Esophagus muscularis mucosa (tissue), 4 donors: ENCODE measurements at regions not wholly inside any gene's neighbourhood (a gene's known extent, or its start where the extent isn't known, plus 50 kb on each side); places are given as distances from the start of the nearest gene placed in this dataset.

Source experiments
- DNase-seq: peaks from one replicate; pipeline ENCODE4 v3.0.0-alpha.2; 2017; ENCODE audit errors: extremely low spot score
- H3K27ac ChIP-seq, 4 donors: fragments of 200-600 bp; sonication (generic); replicated peaks in 1 of 4; 1 replicate in 3 of 4; 2 replicates in 1 of 4; pipeline ENCODE4 v1.5.1; 2016 to 2019; ENCODE audit warnings: mild to moderate bottlenecking in 1 of 4
- H3K27me3 ChIP-seq, 4 donors: fragments of 200-600 bp; sonication (generic); one replicate each; pipeline versions ENCODE4 v1.5.1 to v1.6.0; 2016 to 2019
- H3K36me3 ChIP-seq, 4 donors: fragments of 200-600 bp; sonication (generic); one replicate each; pipeline ENCODE4 v1.5.1; 2016 to 2019
- H3K4me1 ChIP-seq, 4 donors: fragments of 200-600 bp; sonication (generic); one replicate each; pipeline ENCODE4 v1.5.1; 2016 to 2019
- H3K4me3 ChIP-seq, 4 donors: fragments of 200-600 bp; sonication (generic); 1 replicate in 2 of 4; 2 replicates in 2 of 4; pipeline ENCODE4 v1.5.1; 2016 to 2019; ENCODE audit warnings: mild to moderate bottlenecking in 4 of 4, moderate library complexity in 1 of 4
- H3K9me3 ChIP-seq, 4 donors: fragments of 200-600 bp; sonication (generic); 1 replicate in 3 of 4; 2 replicates in 1 of 4; pipeline ENCODE4 v1.5.1; 2016 to 2019
- EP300 ChIP-seq: sonication (generic); formaldehyde crosslinking; IDR thresholded peaks from one replicate; pipeline ENCODE4 v1.6.1; 2017; ENCODE audit warnings: antibody characterized with exemption
- POLR2A ChIP-seq: fragments of 450-650 bp; IDR thresholded peaks from one replicate; pipeline ENCODE4 v1.6.1; 2017; ENCODE audit warnings: antibody characterized with exemption, moderate library complexity, mild to moderate bottlenecking, low read depth
- POLR2AphosphoS5 ChIP-seq, 2 donors: sonication (generic); formaldehyde crosslinking; IDR thresholded peaks; one replicate each; pipeline ENCODE4 v1.6.1; 2017; ENCODE audit warnings: antibody characterized with exemption in 2 of 2
- WGBS: methylation state at CpG from one replicate; pipeline ENCODE4 v1.1.5; 2018; 5-methylcytosine and 5-hydroxymethylcytosine counted together
- intact Hi-C: fragments of 100-400 bp; cut with DNase I; formaldehyde crosslinking; loops from one replicate; pipeline ENCODE4 v1.15.1; 2023
- TF ChIP-seq, protein P1 (sequence below), 3 experiments: fragments of 200-600 bp in 2 of 3; fragments of 450-650 bp in 1 of 3; sonication (generic) in 2 of 3; IDR thresholded peaks; one replicate each; pipeline ENCODE4 v1.5.1; 2017 to 2019; ENCODE audit warnings: antibody characterized with exemption in 3 of 3, mild to moderate bottlenecking in 2 of 3, moderate library complexity in 1 of 3

DNA sequence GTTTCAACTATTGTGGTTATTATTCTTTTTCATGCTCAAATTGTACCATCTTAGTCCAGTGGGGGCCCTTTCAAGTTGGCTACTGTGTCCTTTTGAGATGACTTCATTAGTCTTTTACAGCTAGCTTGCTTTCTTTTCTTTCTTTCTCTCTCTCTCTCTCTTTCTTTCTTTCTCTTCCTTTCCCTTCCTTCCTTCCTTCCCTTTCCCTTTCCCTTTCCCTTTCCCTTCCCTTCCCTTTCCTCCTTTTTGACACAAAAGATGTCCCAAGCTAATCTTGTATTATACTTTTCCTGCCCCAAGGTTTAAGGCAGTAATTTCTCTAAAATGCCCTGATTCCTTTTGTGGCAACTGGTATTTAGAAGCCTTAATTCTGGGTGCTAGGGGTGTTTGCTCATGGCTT is 213.0 kb upstream of the TBC1D5 start:
- Histone ChIP-seq H3K4me1 (no peaks in the 10 kb centered on the region), H3K27me3 (no peaks in the 10 kb centered on the region), H3K9me3 (no peaks in the 10 kb centered on the region), H3K27ac (no peak overlapping the region), H3K4me3 (no peak overlapping the region), H3K36me3 (no peaks in the 10 kb centered on the region)
- TF ChIP-seq POLR2AphosphoS5 (IDR thresholded peaks at IDR 0.05): no peak
- TF ChIP-seq EP300: no peak
- TF ChIP-seq POLR2A: no peak
- TF ChIP-seq, protein P1, sequence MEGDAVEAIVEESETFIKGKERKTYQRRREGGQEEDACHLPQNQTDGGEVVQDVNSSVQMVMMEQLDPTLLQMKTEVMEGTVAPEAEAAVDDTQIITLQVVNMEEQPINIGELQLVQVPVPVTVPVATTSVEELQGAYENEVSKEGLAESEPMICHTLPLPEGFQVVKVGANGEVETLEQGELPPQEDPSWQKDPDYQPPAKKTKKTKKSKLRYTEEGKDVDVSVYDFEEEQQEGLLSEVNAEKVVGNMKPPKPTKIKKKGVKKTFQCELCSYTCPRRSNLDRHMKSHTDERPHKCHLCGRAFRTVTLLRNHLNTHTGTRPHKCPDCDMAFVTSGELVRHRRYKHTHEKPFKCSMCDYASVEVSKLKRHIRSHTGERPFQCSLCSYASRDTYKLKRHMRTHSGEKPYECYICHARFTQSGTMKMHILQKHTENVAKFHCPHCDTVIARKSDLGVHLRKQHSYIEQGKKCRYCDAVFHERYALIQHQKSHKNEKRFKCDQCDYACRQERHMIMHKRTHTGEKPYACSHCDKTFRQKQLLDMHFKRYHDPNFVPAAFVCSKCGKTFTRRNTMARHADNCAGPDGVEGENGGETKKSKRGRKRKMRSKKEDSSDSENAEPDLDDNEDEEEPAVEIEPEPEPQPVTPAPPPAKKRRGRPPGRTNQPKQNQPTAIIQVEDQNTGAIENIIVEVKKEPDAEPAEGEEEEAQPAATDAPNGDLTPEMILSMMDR (IDR thresholded peaks at IDR 0.05): no peak
- intact Hi-C loops: no loop called here
- no peak for DNase-seq

DNA sequence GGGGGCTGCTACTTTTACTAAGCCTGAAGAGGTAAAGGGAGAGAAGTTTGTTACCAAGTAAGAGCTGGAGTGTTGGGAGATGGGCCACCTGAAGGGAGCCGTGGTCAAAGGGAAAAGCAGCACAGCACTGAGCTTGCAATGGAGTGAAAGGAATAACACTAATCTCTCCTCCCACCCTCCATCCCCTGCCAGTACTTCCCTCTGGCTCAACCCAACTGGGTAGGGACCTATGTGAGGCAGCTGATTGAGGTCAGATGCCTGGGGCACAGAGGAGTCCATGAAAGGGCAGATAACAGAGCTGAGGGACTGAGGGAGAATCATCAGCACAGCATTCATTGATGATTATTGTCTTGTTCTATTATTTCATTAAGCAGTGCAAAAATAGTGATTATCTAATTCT is 212.4 kb upstream of the TBC1D5 start:
- no peaks in the 10 kb centered on the region for H3K9me3 ChIP-seq
- TF ChIP-seq POLR2A (no peak), POLR2AphosphoS5 (IDR thresholded peaks at IDR 0.05) (no peak), EP300 (no peak)
- TF ChIP-seq, protein P1 (IDR thresholded peaks at IDR 0.05): no peak
- no peak overlapping the region for H3K27ac ChIP-seq
- no peaks in the 10 kb centered on the region for H3K36me3 ChIP-seq
- no peaks in the 10 kb centered on the region for H3K27me3 ChIP-seq
- 93% methylated on average over 1 of the region's 1 CpG for WGBS
- no peak overlapping the region for H3K4me3 ChIP-seq
- DNase-seq: no peak
- no peaks in the 10 kb centered on the region for H3K4me1 ChIP-seq
- intact Hi-C loops: no loop called here

DNA sequence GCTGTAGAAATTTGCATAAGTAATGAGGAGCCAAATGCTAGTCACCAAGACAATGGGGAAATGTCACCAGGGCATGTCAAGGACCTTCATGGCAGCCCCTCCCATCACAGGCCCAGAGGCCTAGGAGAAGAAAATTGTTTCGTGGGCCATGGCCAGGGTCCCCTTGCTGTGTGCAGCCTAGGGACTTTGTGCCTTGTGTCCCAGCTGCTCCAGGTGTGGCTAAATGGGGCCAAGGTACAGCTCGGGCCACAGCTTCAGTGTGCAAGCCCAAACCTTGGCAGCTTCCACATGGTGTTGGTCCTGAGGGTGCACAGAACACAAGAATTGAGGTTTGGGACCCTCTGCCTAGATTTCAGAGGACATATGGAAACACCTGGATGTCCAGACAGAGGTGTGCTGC is 208.8 kb upstream of the TBC1D5 start:
- 88% methylated on average over 1 of the region's 2 CpGs for WGBS
- no peaks in the 10 kb centered on the region for H3K36me3 ChIP-seq
- no peak overlapping the region for H3K4me3 ChIP-seq
- no peak overlapping the region for H3K27ac ChIP-seq
- TF ChIP-seq EP300 (no peak), POLR2AphosphoS5 (IDR thresholded peaks at IDR 0.05) (no peak), POLR2A (no peak)
- TF ChIP-seq, protein P1 (IDR thresholded peaks at IDR 0.05): no peak
- H3K4me1 ChIP-seq: no peaks in the 10 kb centered on the region
- no peak for DNase-seq
- H3K9me3 ChIP-seq: no peaks in the 10 kb centered on the region
- intact Hi-C loops: no loop called here
- H3K27me3 ChIP-seq: no peaks in the 10 kb centered on the region

DNA sequence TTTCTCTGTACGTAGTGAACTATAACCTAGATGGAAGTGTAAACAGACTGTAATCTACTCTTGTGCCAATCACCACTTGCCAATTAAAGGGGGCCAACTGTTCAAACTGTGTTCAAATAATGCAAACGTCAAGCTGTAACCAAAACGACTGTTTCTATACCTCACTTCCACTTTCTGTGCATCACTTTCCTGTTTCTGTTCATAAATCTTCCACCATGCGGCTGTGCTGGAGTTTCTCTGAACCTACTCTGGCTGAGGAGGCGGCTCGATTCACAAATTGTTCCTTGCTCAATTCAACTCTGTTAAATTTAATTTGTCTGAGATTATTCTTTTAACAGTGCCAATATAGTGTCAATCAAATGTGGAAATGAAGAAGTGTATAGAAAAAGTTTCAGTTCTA is 206.7 kb upstream of the TBC1D5 start:
- no peaks in the 10 kb centered on the region for H3K36me3 ChIP-seq
- TF ChIP-seq POLR2A: no peak
- TF ChIP-seq, protein P1 (IDR thresholded peaks at IDR 0.05): no peak
- no peak for TF ChIP-seq POLR2AphosphoS5 (IDR thresholded peaks at IDR 0.05)
- TF ChIP-seq EP300: no peak
- no peak overlapping the region for H3K4me3 ChIP-seq
- no peaks in the 10 kb centered on the region for H3K4me1 ChIP-seq
- no peaks in the 10 kb centered on the region for H3K9me3 ChIP-seq
- no peak overlapping the region for H3K27ac ChIP-seq
- WGBS: 51% methylated on average over 6 of the region's 6 CpGs
- DNase-seq: no peak
- no peaks in the 10 kb centered on the region for H3K27me3 ChIP-seq
- intact Hi-C loops: no loop called here

DNA sequence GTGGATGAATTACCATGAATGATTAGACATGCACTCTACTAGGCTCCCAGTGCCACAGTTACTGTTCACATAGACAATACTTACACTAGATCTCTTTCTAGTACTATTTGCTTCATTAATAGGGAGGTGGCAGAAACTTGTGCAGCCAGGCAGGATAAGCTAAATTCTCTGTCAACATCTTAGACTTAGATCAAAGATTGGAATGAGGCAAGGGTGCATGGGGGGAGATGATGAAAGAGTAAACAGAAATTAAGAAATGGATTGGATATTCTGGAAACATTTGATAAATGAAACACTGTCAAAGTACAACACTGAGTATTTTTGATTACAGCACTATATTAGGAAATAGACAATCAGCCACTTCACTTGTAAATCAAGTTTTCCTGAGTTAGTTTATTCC is 205.4 kb upstream of the TBC1D5 start:
- TF ChIP-seq POLR2AphosphoS5 (IDR thresholded peaks at IDR 0.05) (no peak), EP300 (no peak), POLR2A (no peak)
- TF ChIP-seq, protein P1 (IDR thresholded peaks at IDR 0.05): no peak
- Histone ChIP-seq H3K27ac (no peak overlapping the region), H3K9me3 (no peaks in the 10 kb centered on the region), H3K4me3 (no peak overlapping the region), H3K36me3 (no peaks in the 10 kb centered on the region), H3K4me1 (no peaks in the 10 kb centered on the region), H3K27me3 (no peaks in the 10 kb centered on the region)
- intact Hi-C loops: no loop called here
- no peak for DNase-seq
